ENCODE measurements at regions not wholly inside any gene's neighbourhood (a gene's known extent, or its start where the extent isn't known, plus 50 kb on each side); places are given as distances from the start of the nearest gene placed in this dataset.

DNA sequence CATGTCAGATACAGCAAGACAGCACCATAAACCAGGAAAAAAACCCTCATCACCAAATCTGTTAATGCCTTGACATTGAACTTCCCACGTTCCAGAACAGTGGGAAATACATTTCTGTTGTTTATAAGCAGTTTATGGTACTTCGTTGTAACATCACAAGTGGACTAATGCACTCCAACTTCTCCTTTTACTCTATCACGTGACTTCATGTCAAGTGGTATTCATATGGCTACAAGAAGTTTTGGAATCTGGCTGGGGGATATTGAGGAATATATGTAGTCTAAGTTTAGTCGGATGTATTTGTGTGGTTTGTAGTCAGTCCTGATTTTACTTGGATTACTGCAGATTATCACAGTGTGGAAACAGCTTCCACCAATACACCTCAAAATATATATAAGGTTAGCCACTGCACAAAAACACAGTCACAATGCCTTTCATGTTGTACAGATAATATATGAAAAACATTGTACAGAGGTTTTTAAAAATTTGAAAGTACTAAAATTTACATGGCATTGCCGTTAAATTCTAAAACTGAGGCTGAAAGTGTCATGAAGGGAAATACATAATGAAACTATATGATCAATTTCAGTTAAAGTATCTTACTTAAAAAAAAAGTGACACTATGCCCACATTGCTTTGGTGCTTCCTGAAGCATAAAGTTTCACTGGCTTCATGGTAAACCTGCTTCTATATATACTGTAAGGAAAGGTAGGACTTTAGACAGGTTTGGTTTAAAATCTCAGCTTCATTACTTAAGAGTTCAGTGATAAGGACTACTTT lies 134.1 kb downstream of the CASP12 start (continued):
- TF ChIP-seq CHD2 (IDR thresholded peaks at IDR 0.05; ENCODE audit: low read length) (no peak), RNF2 (IDR thresholded peaks at IDR 0.05; ENCODE audit: borderline replicate concordance, low read depth, low read length, missing control alignments, poor library complexity, severe bottlenecking) (no peak), BCL11A (IDR thresholded peaks at IDR 0.05; ENCODE audit: low read depth in 2 of 2, low read length in 2 of 2) (no peak)

All from H1 (cell line).